ENCODE measurements at regions not wholly inside any gene's neighbourhood (a gene's known extent, or its start where the extent isn't known, plus 50 kb on each side); places are given as distances from the start of the nearest gene placed in this dataset.
"Not testable (repeated sequence)": the region's sequence is repeated elsewhere in the genome, so short reads cannot be mapped to it uniquely, and the experiment has no call there.

GRCh38 chr12:82605115-82605514 is 81.6 kb upstream of the TMTC2 start:
- Histone ChIP-seq H2AFZ (ENCODE audit: low read length) (no peak overlapping the region), H3K9me2 (replicated peaks; ENCODE audit: insufficient read depth, low read length) (no peaks in the 10 kb centered on the region), H3K36me3 (ENCODE audit: insufficient read depth, low read length) (no peaks in the 10 kb centered on the region), H3K4me1 (ENCODE audit: low read length) (no peaks in the 10 kb centered on the region), H3K27me3 (ENCODE audit: low read length) (no peaks in the 10 kb centered on the region), H3K79me2 (ENCODE audit: low read length) (no peaks in the 10 kb centered on the region), H3K4me3 (ENCODE audit: low read length) (no peak overlapping the region), H3K27ac (ENCODE audit: low read length) (no peak overlapping the region), H3K9ac (ENCODE audit: low read length) (no peak overlapping the region), H3K4me2 (ENCODE audit: low read depth, low read length, poor library complexity, severe bottlenecking) (no peak overlapping the region), H4K20me1 (ENCODE audit: insufficient read depth, low read depth, low read length) (no peaks in the 10 kb centered on the region), H3K9me3 (ENCODE audit: low read length) (no peaks in the 10 kb centered on the region)
- DNase-seq, result no peak

- Histone ChIP-seq H3K9me3 (ENCODE audit: low read length) (no peaks in the 10 kb centered on the region), H3K4me3 (ENCODE audit: low read length) (no peak overlapping the region), H3K9ac (ENCODE audit: low read length) (no peak overlapping the region), H4K20me1 (ENCODE audit: insufficient read depth, low read depth, low read length) (no peaks in the 10 kb centered on the region), H3K79me2 (ENCODE audit: low read length) (no peaks in the 10 kb centered on the region), H2AFZ (ENCODE audit: low read length) (no peak overlapping the region), H3K27me3 (ENCODE audit: low read length) (no peaks in the 10 kb centered on the region), H3K9me2 (replicated peaks; ENCODE audit: insufficient read depth, low read length) (no peaks in the 10 kb centered on the region), H3K4me1 (ENCODE audit: low read length) (no peaks in the 10 kb centered on the region), H3K36me3 (ENCODE audit: insufficient read depth, low read length) (no peaks in the 10 kb centered on the region), H3K27ac (ENCODE audit: low read length) (no peak overlapping the region), H3K4me2 (ENCODE audit: low read depth, low read length, poor library complexity, severe bottlenecking) (no peak overlapping the region)
- DNase-seq, result no peak
Observed at GRCh38 chr12:82608706-82609105, 78.0 kb upstream of the TMTC2 start.

GRCh38 chr12:82609234-82609914 is 77.3 kb upstream of the TMTC2 start:
- no peaks in the 10 kb centered on the region for H3K9me2 ChIP-seq (replicated peaks; ENCODE audit: insufficient read depth, low read length)

GRCh38 chr12:82619644-82620043 is 67.1 kb upstream of the TMTC2 start:
- Histone ChIP-seq H3K27me3 (ENCODE audit: low read length) (no peaks in the 10 kb centered on the region; the same call in 1 of the 2 replicates), H2AFZ (ENCODE audit: low read length) (no peak overlapping the region), H3K27ac (ENCODE audit: low read length) (no peak overlapping the region), H3K36me3 (ENCODE audit: insufficient read depth, low read length) (no peaks in the 10 kb centered on the region), H3K79me2 (ENCODE audit: low read length) (no peaks in the 10 kb centered on the region), H3K9ac (ENCODE audit: low read length) (no peak overlapping the region), H3K4me1 (ENCODE audit: low read length) (no peaks in the 10 kb centered on the region), H3K9me3 (ENCODE audit: low read length) (no peaks in the 10 kb centered on the region), H3K4me2 (ENCODE audit: low read depth, low read length, poor library complexity, severe bottlenecking) (no peak overlapping the region), H4K20me1 (ENCODE audit: insufficient read depth, low read depth, low read length) (no peaks in the 10 kb centered on the region), H3K4me3 (ENCODE audit: low read length) (no peak overlapping the region), H3K9me2 (replicated peaks; ENCODE audit: insufficient read depth, low read length) (no peaks in the 10 kb centered on the region)
- no peak for DNase-seq

More at GRCh38 chr12:82609234-82609914, 77.3 kb upstream of the TMTC2 start:
- Histone ChIP-seq H3K9me3 (ENCODE audit: low read length) (no peaks in the 10 kb centered on the region), H3K36me3 (ENCODE audit: insufficient read depth, low read length) (no peaks in the 10 kb centered on the region), H3K27ac (ENCODE audit: low read length) (no peak overlapping the region), H2AFZ (ENCODE audit: low read length) (no peak overlapping the region), H3K79me2 (ENCODE audit: low read length) (no peaks in the 10 kb centered on the region), H4K20me1 (ENCODE audit: insufficient read depth, low read depth, low read length) (no peaks in the 10 kb centered on the region), H3K9ac (ENCODE audit: low read length) (no peak overlapping the region), H3K4me1 (ENCODE audit: low read length) (no peaks in the 10 kb centered on the region), H3K4me3 (ENCODE audit: low read length) (no peak overlapping the region), H3K27me3 (ENCODE audit: low read length) (no peaks in the 10 kb centered on the region), H3K4me2 (ENCODE audit: low read depth, low read length, poor library complexity, severe bottlenecking) (no peak overlapping the region)
- no peak for DNase-seq

GRCh38 chr12:82620917-82621316 is 65.8 kb upstream of the TMTC2 start:
- H3K27me3 ChIP-seq (ENCODE audit: low read length), result no peaks in the 10 kb centered on the region; the same call in 1 of the 2 replicates
- H3K36me3 ChIP-seq (ENCODE audit: insufficient read depth, low read length), result no peaks in the 10 kb centered on the region
- no peak overlapping the region for H3K9ac ChIP-seq (ENCODE audit: low read length)
- H3K4me3 ChIP-seq (ENCODE audit: low read length), result no peak overlapping the region
- H3K9me2 ChIP-seq (replicated peaks; ENCODE audit: insufficient read depth, low read length), result no peaks in the 10 kb centered on the region
- no peak overlapping the region for H3K27ac ChIP-seq (ENCODE audit: low read length)
- no peaks in the 10 kb centered on the region for H3K4me1 ChIP-seq (ENCODE audit: low read length)
- H3K9me3 ChIP-seq (ENCODE audit: low read length), result no peaks in the 10 kb centered on the region
- H3K79me2 ChIP-seq (ENCODE audit: low read length), result no peaks in the 10 kb centered on the region
- DNase-seq, result no peak
- no peak overlapping the region for H3K4me2 ChIP-seq (ENCODE audit: low read depth, low read length, poor library complexity, severe bottlenecking)
- H2AFZ ChIP-seq (ENCODE audit: low read length), result no peak overlapping the region
- H4K20me1 ChIP-seq (ENCODE audit: insufficient read depth, low read depth, low read length), result no peaks in the 10 kb centered on the region

GRCh38 chr12:82625523-82625922 is 61.2 kb upstream of the TMTC2 start:
- Histone ChIP-seq H3K4me3 (ENCODE audit: low read length) (no peak overlapping the region), H3K27me3 (ENCODE audit: low read length) (no peaks in the 10 kb centered on the region), H3K9ac (ENCODE audit: low read length) (no peak overlapping the region), H2AFZ (ENCODE audit: low read length) (no peak overlapping the region), H3K4me1 (ENCODE audit: low read length) (no peaks in the 10 kb centered on the region), H3K4me2 (ENCODE audit: low read depth, low read length, poor library complexity, severe bottlenecking) (no peak overlapping the region), H4K20me1 (ENCODE audit: insufficient read depth, low read depth, low read length) (no peaks in the 10 kb centered on the region), H3K79me2 (ENCODE audit: low read length) (no peaks in the 10 kb centered on the region), H3K9me3 (ENCODE audit: low read length) (no peaks in the 10 kb centered on the region), H3K36me3 (ENCODE audit: insufficient read depth, low read length) (no peaks in the 10 kb centered on the region), H3K27ac (ENCODE audit: low read length) (no peak overlapping the region), H3K9me2 (replicated peaks; ENCODE audit: insufficient read depth, low read length) (no peaks in the 10 kb centered on the region)
- DNase-seq, result no peak

GRCh38 chr12:82627799-82628198 is 58.9 kb upstream of the TMTC2 start:
- peak; percentile 43 for DNase-seq
- Histone ChIP-seq H3K4me1 (ENCODE audit: low read length) (no peaks in the 10 kb centered on the region), H3K27ac (ENCODE audit: low read length) (no peak overlapping the region), H3K36me3 (ENCODE audit: insufficient read depth, low read length) (no peaks in the 10 kb centered on the region), H2AFZ (ENCODE audit: low read length) (no peak overlapping the region), H3K4me3 (ENCODE audit: low read length) (no peak overlapping the region), H3K4me2 (ENCODE audit: low read depth, low read length, poor library complexity, severe bottlenecking) (no peak overlapping the region), H3K9ac (ENCODE audit: low read length) (no peak overlapping the region), H3K79me2 (ENCODE audit: low read length) (no peaks in the 10 kb centered on the region), H4K20me1 (ENCODE audit: insufficient read depth, low read depth, low read length) (no peaks in the 10 kb centered on the region), H3K9me2 (replicated peaks; ENCODE audit: insufficient read depth, low read length) (no peaks in the 10 kb centered on the region), H3K27me3 (ENCODE audit: low read length) (no peaks in the 10 kb centered on the region), H3K9me3 (ENCODE audit: low read length) (no peaks in the 10 kb centered on the region)

GRCh38 chr12:82634495-82635258 is 52.0 kb upstream of the TMTC2 start:
- H3K4me3 ChIP-seq (ENCODE audit: low read length); H3K36me3 ChIP-seq (ENCODE audit: insufficient read depth, low read length); H3K4me1 ChIP-seq (ENCODE audit: low read length); H3K27me3 ChIP-seq (ENCODE audit: low read length); H4K20me1 ChIP-seq (ENCODE audit: insufficient read depth, low read depth, low read length); DNase-seq; H3K9me2 ChIP-seq (replicated peaks; ENCODE audit: insufficient read depth, low read length); H3K9me3 ChIP-seq (ENCODE audit: low read length); H3K9ac ChIP-seq (ENCODE audit: low read length); H3K4me2 ChIP-seq (ENCODE audit: low read depth, low read length, poor library complexity, severe bottlenecking); H3K79me2 ChIP-seq (ENCODE audit: low read length); H3K27ac ChIP-seq (ENCODE audit: low read length); H2AFZ ChIP-seq (ENCODE audit: low read length): not testable (repeated sequence)
